GM23338 (cell line): ENCODE measurements at regions not wholly inside any gene's neighbourhood (a gene's known extent, or its start where the extent isn't known, plus 50 kb on each side); places are given as distances from the start of the nearest gene placed in this dataset.

ENCODE experiments used
- CREB1 ChIP-seq: fragments of 250-450 bp; sonication (Bioruptor Pico); IDR thresholded peaks from 2 replicates; pipeline ENCODE4 v1.5.0; 2020; ENCODE audit warnings: low read depth, mild to moderate bottlenecking, moderate library complexity
- EZH2phosphoT487 ChIP-seq: fragments of 200-600 bp; sonication (generic); IDR thresholded peaks from one replicate; pipeline ENCODE4 v1.8.1; 2018; ENCODE audit warnings: antibody characterized with exemption; ENCODE audit not compliant: unreplicated experiment
- JUNB ChIP-seq: IDR thresholded peaks from one replicate; pipeline ENCODE4 v1.6.1; 2016; ENCODE audit warnings: antibody characterized with exemption; ENCODE audit not compliant: unreplicated experiment
- POLR2AphosphoS5 ChIP-seq: IDR thresholded peaks from 2 replicates; pipeline ENCODE4 v1.6.1; 2016; ENCODE audit warnings: antibody characterized with exemption, low read depth
- ZNF331 ChIP-seq: fragments of 250-450 bp; sonication (Bioruptor Pico); IDR thresholded peaks from 2 replicates; pipeline ENCODE4 v1.5.0; 2020; ENCODE audit warnings: low read depth, mild to moderate bottlenecking, moderate library complexity
- TF ChIP-seq, protein P1 (sequence below): fragments of 250-450 bp; sonication (Bioruptor Pico); IDR thresholded peaks from 2 replicates; pipeline ENCODE4 v1.5.0; 2020; ENCODE audit warnings: mild to moderate bottlenecking, moderate library complexity
- TF ChIP-seq, protein P2 (sequence below): IDR thresholded peaks from 2 replicates; pipeline ENCODE4 v1.6.1; 2016; ENCODE audit warnings: antibody characterized with exemption
- TF ChIP-seq, protein P3 (sequence below): IDR thresholded peaks from one replicate; pipeline ENCODE4 v1.6.1; 2018; ENCODE audit warnings: antibody characterized with exemption; ENCODE audit not compliant: unreplicated experiment

DNA sequence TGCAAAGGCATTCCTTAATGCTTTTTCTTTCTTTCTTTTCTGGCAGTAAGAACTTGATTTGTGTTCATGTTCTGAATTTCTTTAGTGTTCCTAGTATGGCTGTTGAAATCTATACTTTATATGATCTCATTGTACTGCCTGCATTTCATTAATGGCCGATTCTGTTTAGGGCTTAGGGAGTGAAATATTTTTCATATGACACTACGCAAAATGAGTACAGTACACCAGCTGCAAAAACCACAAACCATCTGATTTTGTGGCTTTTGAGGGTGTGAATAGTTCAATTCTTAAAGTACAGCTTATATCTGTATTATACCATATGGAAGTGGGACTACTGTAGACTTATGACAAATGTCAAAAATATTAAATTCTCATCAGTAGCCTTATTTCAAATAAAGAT, 69.1 kb upstream of the FOXP2 start (continued):
- TF ChIP-seq, protein P1, sequence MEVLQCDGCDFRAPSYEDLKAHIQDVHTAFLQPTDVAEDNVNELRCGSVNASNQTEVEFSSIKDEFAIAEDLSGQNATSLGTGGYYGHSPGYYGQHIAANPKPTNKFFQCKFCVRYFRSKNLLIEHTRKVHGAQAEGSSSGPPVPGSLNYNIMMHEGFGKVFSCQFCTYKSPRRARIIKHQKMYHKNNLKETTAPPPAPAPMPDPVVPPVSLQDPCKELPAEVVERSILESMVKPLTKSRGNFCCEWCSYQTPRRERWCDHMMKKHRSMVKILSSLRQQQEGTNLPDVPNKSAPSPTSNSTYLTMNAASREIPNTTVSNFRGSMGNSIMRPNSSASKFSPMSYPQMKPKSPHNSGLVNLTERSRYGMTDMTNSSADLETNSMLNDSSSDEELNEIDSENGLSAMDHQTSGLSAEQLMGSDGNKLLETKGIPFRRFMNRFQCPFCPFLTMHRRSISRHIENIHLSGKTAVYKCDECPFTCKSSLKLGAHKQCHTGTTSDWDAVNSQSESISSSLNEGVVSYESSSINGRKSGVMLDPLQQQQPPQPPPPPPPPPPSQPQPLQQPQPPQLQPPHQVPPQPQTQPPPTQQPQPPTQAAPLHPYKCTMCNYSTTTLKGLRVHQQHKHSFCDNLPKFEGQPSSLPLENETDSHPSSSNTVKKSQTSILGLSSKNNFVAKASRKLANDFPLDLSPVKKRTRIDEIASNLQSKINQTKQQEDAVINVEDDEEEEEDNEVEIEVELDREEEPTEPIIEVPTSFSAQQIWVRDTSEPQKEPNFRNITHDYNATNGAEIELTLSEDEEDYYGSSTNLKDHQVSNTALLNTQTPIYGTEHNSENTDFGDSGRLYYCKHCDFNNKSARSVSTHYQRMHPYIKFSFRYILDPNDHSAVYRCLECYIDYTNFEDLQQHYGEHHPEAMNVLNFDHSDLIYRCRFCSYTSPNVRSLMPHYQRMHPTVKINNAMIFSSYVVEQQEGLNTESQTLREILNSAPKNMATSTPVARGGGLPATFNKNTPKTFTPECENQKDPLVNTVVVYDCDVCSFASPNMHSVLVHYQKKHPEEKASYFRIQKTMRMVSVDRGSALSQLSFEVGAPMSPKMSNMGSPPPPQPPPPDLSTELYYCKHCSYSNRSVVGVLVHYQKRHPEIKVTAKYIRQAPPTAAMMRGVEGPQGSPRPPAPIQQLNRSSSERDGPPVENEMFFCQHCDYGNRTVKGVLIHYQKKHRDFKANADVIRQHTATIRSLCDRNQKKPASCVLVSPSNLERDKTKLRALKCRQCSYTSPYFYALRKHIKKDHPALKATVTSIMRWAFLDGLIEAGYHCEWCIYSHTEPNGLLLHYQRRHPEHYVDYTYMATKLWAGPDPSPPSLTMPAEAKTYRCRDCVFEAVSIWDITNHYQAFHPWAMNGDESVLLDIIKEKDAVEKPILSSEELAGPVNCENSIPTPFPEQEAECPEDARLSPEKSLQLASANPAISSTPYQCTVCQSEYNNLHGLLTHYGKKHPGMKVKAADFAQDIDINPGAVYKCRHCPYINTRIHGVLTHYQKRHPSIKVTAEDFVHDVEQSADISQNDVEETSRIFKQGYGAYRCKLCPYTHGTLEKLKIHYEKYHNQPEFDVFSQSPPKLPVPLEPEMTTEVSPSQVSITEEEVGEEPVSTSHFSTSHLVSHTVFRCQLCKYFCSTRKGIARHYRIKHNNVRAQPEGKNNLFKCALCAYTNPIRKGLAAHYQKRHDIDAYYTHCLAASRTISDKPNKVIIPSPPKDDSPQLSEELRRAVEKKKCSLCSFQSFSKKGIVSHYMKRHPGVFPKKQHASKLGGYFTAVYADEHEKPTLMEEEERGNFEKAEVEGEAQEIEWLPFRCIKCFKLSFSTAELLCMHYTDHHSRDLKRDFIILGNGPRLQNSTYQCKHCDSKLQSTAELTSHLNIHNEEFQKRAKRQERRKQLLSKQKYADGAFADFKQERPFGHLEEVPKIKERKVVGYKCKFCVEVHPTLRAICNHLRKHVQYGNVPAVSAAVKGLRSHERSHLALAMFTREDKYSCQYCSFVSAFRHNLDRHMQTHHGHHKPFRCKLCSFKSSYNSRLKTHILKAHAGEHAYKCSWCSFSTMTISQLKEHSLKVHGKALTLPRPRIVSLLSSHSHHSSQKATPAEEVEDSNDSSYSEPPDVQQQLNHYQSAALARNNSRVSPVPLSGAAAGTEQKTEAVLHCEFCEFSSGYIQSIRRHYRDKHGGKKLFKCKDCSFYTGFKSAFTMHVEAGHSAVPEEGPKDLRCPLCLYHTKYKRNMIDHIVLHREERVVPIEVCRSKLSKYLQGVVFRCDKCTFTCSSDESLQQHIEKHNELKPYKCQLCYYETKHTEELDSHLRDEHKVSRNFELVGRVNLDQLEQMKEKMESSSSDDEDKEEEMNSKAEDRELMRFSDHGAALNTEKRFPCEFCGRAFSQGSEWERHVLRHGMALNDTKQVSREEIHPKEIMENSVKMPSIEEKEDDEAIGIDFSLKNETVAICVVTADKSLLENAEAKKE (CRISPR knock-in tag): no peak
- TF ChIP-seq JUNB: no peak
- TF ChIP-seq ZNF331 (CRISPR knock-in tag): no peak
- TF ChIP-seq, protein P2, sequence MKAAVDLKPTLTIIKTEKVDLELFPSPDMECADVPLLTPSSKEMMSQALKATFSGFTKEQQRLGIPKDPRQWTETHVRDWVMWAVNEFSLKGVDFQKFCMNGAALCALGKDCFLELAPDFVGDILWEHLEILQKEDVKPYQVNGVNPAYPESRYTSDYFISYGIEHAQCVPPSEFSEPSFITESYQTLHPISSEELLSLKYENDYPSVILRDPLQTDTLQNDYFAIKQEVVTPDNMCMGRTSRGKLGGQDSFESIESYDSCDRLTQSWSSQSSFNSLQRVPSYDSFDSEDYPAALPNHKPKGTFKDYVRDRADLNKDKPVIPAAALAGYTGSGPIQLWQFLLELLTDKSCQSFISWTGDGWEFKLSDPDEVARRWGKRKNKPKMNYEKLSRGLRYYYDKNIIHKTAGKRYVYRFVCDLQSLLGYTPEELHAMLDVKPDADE: no peak
- TF ChIP-seq, protein P3, sequence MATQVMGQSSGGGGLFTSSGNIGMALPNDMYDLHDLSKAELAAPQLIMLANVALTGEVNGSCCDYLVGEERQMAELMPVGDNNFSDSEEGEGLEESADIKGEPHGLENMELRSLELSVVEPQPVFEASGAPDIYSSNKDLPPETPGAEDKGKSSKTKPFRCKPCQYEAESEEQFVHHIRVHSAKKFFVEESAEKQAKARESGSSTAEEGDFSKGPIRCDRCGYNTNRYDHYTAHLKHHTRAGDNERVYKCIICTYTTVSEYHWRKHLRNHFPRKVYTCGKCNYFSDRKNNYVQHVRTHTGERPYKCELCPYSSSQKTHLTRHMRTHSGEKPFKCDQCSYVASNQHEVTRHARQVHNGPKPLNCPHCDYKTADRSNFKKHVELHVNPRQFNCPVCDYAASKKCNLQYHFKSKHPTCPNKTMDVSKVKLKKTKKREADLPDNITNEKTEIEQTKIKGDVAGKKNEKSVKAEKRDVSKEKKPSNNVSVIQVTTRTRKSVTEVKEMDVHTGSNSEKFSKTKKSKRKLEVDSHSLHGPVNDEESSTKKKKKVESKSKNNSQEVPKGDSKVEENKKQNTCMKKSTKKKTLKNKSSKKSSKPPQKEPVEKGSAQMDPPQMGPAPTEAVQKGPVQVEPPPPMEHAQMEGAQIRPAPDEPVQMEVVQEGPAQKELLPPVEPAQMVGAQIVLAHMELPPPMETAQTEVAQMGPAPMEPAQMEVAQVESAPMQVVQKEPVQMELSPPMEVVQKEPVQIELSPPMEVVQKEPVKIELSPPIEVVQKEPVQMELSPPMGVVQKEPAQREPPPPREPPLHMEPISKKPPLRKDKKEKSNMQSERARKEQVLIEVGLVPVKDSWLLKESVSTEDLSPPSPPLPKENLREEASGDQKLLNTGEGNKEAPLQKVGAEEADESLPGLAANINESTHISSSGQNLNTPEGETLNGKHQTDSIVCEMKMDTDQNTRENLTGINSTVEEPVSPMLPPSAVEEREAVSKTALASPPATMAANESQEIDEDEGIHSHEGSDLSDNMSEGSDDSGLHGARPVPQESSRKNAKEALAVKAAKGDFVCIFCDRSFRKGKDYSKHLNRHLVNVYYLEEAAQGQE: no peak
- TF ChIP-seq CREB1: no peak
- TF ChIP-seq POLR2AphosphoS5: no peak
- TF ChIP-seq EZH2phosphoT487: no peak
